ENCODE measurements at regions not wholly inside any gene's neighbourhood (a gene's known extent, or its start where the extent isn't known, plus 50 kb on each side); places are given as distances from the start of the nearest gene placed in this dataset.

- H3K4me1 ChIP-seq (ENCODE audit: control insufficient read depth, low read length) = peaks cover 4% of the 10 kb centered on the region
- no peak overlapping the region for H3K4me3 ChIP-seq (ENCODE audit: low read length)
- no peak overlapping the region for H3K4me2 ChIP-seq (ENCODE audit: low read length)
- H3K27ac ChIP-seq (ENCODE audit: low read depth, low read length) = no peak overlapping the region
- H3K36me3 ChIP-seq (ENCODE audit: control insufficient read depth, low read length) = no peaks in the 10 kb centered on the region
- no peaks in the 10 kb centered on the region for H3F3A ChIP-seq (ENCODE audit: control insufficient read depth, insufficient read depth)
- no peaks in the 10 kb centered on the region for H3K27me3 ChIP-seq (ENCODE audit: control insufficient read depth, low read length)
- no peaks in the 10 kb centered on the region for H4K20me1 ChIP-seq (ENCODE audit: control insufficient read depth, insufficient read depth, low read depth, low read length)
- H3K79me2 ChIP-seq (ENCODE audit: control insufficient read depth, low read length) = no peaks in the 10 kb centered on the region
- no peak for TF ChIP-seq CTCF (IDR thresholded peaks at IDR 0.05; ENCODE audit: low read depth, low read length, poor library complexity, severe bottlenecking)
- H3K9me3 ChIP-seq (ENCODE audit: control insufficient read depth, insufficient read depth, low read length) = no peaks in the 10 kb centered on the region
- no peaks in the 10 kb centered on the region for H3K9me2 ChIP-seq (replicated peaks; ENCODE audit: control insufficient read depth, low read length)
Measured at GRCh38 chr2:19749507-19749836, 152.3 kb downstream of the TTC32 start.

GRCh38 chr2:19748711-19749506 lies 152.9 kb downstream of the TTC32 start:
- Histone ChIP-seq H3K4me3 (ENCODE audit: low read length) (no peak overlapping the region), H3F3A (ENCODE audit: control insufficient read depth, insufficient read depth) (no peaks in the 10 kb centered on the region), H3K27ac (ENCODE audit: low read depth, low read length) (no peak overlapping the region), H3K27me3 (ENCODE audit: control insufficient read depth, low read length) (no peaks in the 10 kb centered on the region), H3K9me2 (replicated peaks; ENCODE audit: control insufficient read depth, low read length) (no peaks in the 10 kb centered on the region), H4K20me1 (ENCODE audit: control insufficient read depth, insufficient read depth, low read depth, low read length) (no peaks in the 10 kb centered on the region), H3K79me2 (ENCODE audit: control insufficient read depth, low read length) (no peaks in the 10 kb centered on the region), H3K9me3 (ENCODE audit: control insufficient read depth, insufficient read depth, low read length) (no peaks in the 10 kb centered on the region), H3K4me1 (ENCODE audit: control insufficient read depth, low read length) (peaks cover 4% of the 10 kb centered on the region), H3K36me3 (ENCODE audit: control insufficient read depth, low read length) (no peaks in the 10 kb centered on the region), H3K4me2 (ENCODE audit: low read length) (no peak overlapping the region)
- TF ChIP-seq EZH2phosphoT487 (IDR thresholded peaks at IDR 0.05; ENCODE audit: borderline replicate concordance, low read length) (no peak), CTCF (IDR thresholded peaks at IDR 0.05; ENCODE audit: low read depth, low read length, poor library complexity, severe bottlenecking) (no peak)

- no peaks in the 10 kb centered on the region for H4K20me1 ChIP-seq (ENCODE audit: control insufficient read depth, insufficient read depth, low read depth, low read length)
- no peak for TF ChIP-seq CTCF (IDR thresholded peaks at IDR 0.05; ENCODE audit: low read depth, low read length, poor library complexity, severe bottlenecking)
- no peak for TF ChIP-seq EZH2phosphoT487 (IDR thresholded peaks at IDR 0.05; ENCODE audit: borderline replicate concordance, low read length)
- H3K9me3 ChIP-seq (ENCODE audit: control insufficient read depth, insufficient read depth, low read length) = no peaks in the 10 kb centered on the region
- H3K4me1 ChIP-seq (ENCODE audit: control insufficient read depth, low read length) = peaks cover 4% of the 10 kb centered on the region
- H3K9me2 ChIP-seq (replicated peaks; ENCODE audit: control insufficient read depth, low read length) = no peaks in the 10 kb centered on the region
- H3K27ac ChIP-seq (ENCODE audit: low read depth, low read length) = no peak overlapping the region
- no peaks in the 10 kb centered on the region for H3K36me3 ChIP-seq (ENCODE audit: control insufficient read depth, low read length)
- no peak overlapping the region for H3K4me3 ChIP-seq (ENCODE audit: low read length)
- no peaks in the 10 kb centered on the region for H3K27me3 ChIP-seq (ENCODE audit: control insufficient read depth, low read length)
- H3K4me2 ChIP-seq (ENCODE audit: low read length) = no peak overlapping the region
- H3F3A ChIP-seq (ENCODE audit: control insufficient read depth, insufficient read depth) = no peaks in the 10 kb centered on the region
- no peaks in the 10 kb centered on the region for H3K79me2 ChIP-seq (ENCODE audit: control insufficient read depth, low read length)
Measured at GRCh38 chr2:19748073-19748375, 153.8 kb downstream of the TTC32 start.

All from DOHH2 (cell line).